ENCODE measurements at regions not wholly inside any gene's neighbourhood (a gene's known extent, or its start where the extent isn't known, plus 50 kb on each side); places are given as distances from the start of the nearest gene placed in this dataset.

GRCh38 chr2:216808805-216809425 lies 50.9 kb downstream of the TNP1 start:
- no peak for ATAC-seq
- Mint-ChIP-seq H3K36me3 (ENCODE audit: low read depth) (no peaks in the 10 kb centered on the region), H3K9me3 (no peaks in the 10 kb centered on the region), H3K4me3 (no peak overlapping the region), H3K27ac (no peak overlapping the region), H3K27me3 (no peaks in the 10 kb centered on the region), H3K4me1 (ENCODE audit: low read depth) (no peaks in the 10 kb centered on the region)
- DNase-seq: no peak
- no peak for TF ChIP-seq CTCF (IDR thresholded peaks at IDR 0.05)
- POLR2A ChIA-PET: no interaction called here
- CTCF ChIA-PET: no interaction called here
- intact Hi-C loops (cut with micrococcal nuclease): no loop called here

- CTCF ChIA-PET: interaction anchor here (1.7 kb wide), 1 partner anchor 110 kb away, joined by 3 read pairs; no protein-coding TSS in a partner anchor
- Mint-ChIP-seq H3K4me1 (ENCODE audit: low read depth) (no peaks in the 10 kb centered on the region), H3K9me3 (no peaks in the 10 kb centered on the region), H3K27me3 (no peaks in the 10 kb centered on the region), H3K27ac (no peak overlapping the region), H3K36me3 (ENCODE audit: low read depth) (no peaks in the 10 kb centered on the region), H3K4me3 (no peak overlapping the region)
- DNase-seq: no peak
- no peak for ATAC-seq
- POLR2A ChIA-PET: no interaction called here
- TF ChIP-seq CTCF (IDR thresholded peaks at IDR 0.05): no peak
- intact Hi-C loops (cut with micrococcal nuclease): no loop called here
Measured at GRCh38 chr2:216807857-216808272, 52.0 kb downstream of the TNP1 start.

GRCh38 chr2:216804357-216805350 lies 55.2 kb downstream of the TNP1 start:
- H3K9me3 Mint-ChIP-seq: no peaks in the 10 kb centered on the region
- no peaks in the 10 kb centered on the region for H3K36me3 Mint-ChIP-seq (ENCODE audit: low read depth)
- no peak overlapping the region for H3K27ac Mint-ChIP-seq
- no peaks in the 10 kb centered on the region for H3K4me1 Mint-ChIP-seq (ENCODE audit: low read depth)
- DNase-seq (no peak), ATAC-seq (no peak)
- ChIA-PET CTCF (interaction anchor here (1.0 kb wide), 1 partner anchor 10 kb away, joined by 3 read pairs; no protein-coding TSS in a partner anchor), POLR2A (no interaction called here)
- no peaks in the 10 kb centered on the region for H3K27me3 Mint-ChIP-seq
- H3K4me3 Mint-ChIP-seq: no peak overlapping the region
- no peak for TF ChIP-seq CTCF (IDR thresholded peaks at IDR 0.05)
- intact Hi-C loops (cut with micrococcal nuclease): no loop called here

- no peak overlapping the region for H3K4me3 Mint-ChIP-seq
- ChIA-PET CTCF (no interaction called here), POLR2A (no interaction called here)
- no peaks in the 10 kb centered on the region for H3K9me3 Mint-ChIP-seq
- H3K27ac Mint-ChIP-seq: no peak overlapping the region
- no peaks in the 10 kb centered on the region for H3K27me3 Mint-ChIP-seq
- no peaks in the 10 kb centered on the region for H3K4me1 Mint-ChIP-seq (ENCODE audit: low read depth)
- intact Hi-C loops (cut with micrococcal nuclease): no loop called here
- ATAC-seq (no peak), DNase-seq (no peak)
- no peak for TF ChIP-seq CTCF (IDR thresholded peaks at IDR 0.05)
- no peaks in the 10 kb centered on the region for H3K36me3 Mint-ChIP-seq (ENCODE audit: low read depth)
Measured at GRCh38 chr2:216803791-216804190, 56.1 kb downstream of the TNP1 start.
